ENCODE measurements at regions not wholly inside any gene's neighbourhood (a gene's known extent, or its start where the extent isn't known, plus 50 kb on each side); places are given as distances from the start of the nearest gene placed in this dataset.
"Not testable (repeated sequence)": the region's sequence is repeated elsewhere in the genome, so short reads cannot be mapped to it uniquely, and the experiment has no call there.

GRCh38 chr2:5629510-5629909, 62.7 kb upstream of the SOX11 start:
- TF ChIP-seq CTCF (conservative IDR thresholded peaks at IDR 0.05; ENCODE audit: low read length); EZH2phosphoT487 (IDR thresholded peaks at IDR 0.05; ENCODE audit: borderline replicate concordance): not testable (repeated sequence)
